Hepatocyte (in vitro differentiated cells): ENCODE measurements at regions not wholly inside any gene's neighbourhood (a gene's known extent, or its start where the extent isn't known, plus 50 kb on each side); places are given as distances from the start of the nearest gene placed in this dataset.

ENCODE experiments used
- DNase-seq: peaks from one replicate; pipeline ENCODE4 v3.0.0-alpha.2; 2016; ENCODE audit warnings: low spot score
- H2AFZ ChIP-seq: fragments of 200-600 bp; sonication (generic); 2 replicates; pipeline ENCODE4 v1.6.0; 2016; ENCODE audit warnings: antibody characterized with exemption, mild to moderate bottlenecking
- H3K27ac ChIP-seq: fragments of 200-600 bp; sonication (generic); 2 replicates; pipeline ENCODE4 v1.5.1; 2016; ENCODE audit warnings: mild to moderate bottlenecking
- H3K27me3 ChIP-seq: fragments of 200-600 bp; sonication (generic); 2 replicates; pipeline ENCODE4 v1.6.1; 2016
- H3K36me3 ChIP-seq: fragments of 200-600 bp; sonication (generic); replicated peaks from 2 replicates; pipeline ENCODE4 v1.5.1; 2016; ENCODE audit warnings: low read depth; ENCODE audit not compliant: insufficient read depth
- H3K4me1 ChIP-seq: fragments of 200-600 bp; sonication (generic); 2 replicates; pipeline ENCODE4 v1.5.1; 2016; ENCODE audit warnings: mild to moderate bottlenecking, moderate library complexity; ENCODE audit not compliant: insufficient read depth
- H3K4me2 ChIP-seq: fragments of 200-600 bp; sonication (generic); 2 replicates; pipeline ENCODE4 v1.6.0; 2016
- H3K4me3 ChIP-seq: fragments of 200-600 bp; sonication (generic); 2 replicates; pipeline ENCODE4 v1.5.1; 2016; ENCODE audit warnings: mild to moderate bottlenecking
- H3K79me2 ChIP-seq: fragments of 200-600 bp; sonication (generic); 2 replicates; pipeline ENCODE4 v1.6.0; 2017; ENCODE audit warnings: mild to moderate bottlenecking
- H3K9me2 ChIP-seq: fragments of 200-600 bp; sonication (generic); replicated peaks from 2 replicates; pipeline ENCODE4 v1.6.0; 2017; ENCODE audit warnings: mild to moderate bottlenecking; ENCODE audit not compliant: insufficient read depth
- H3K9me3 ChIP-seq: fragments of 200-600 bp; sonication (generic); 2 replicates; pipeline ENCODE4 v1.5.1; 2016; ENCODE audit warnings: low read depth, mild to moderate bottlenecking
- H4K20me1 ChIP-seq: fragments of 200-600 bp; sonication (generic); 2 replicates; pipeline ENCODE4 v1.6.0; 2016; ENCODE audit warnings: mild to moderate bottlenecking; ENCODE audit not compliant: insufficient read depth, poor library complexity, severe bottlenecking
- CTCF ChIP-seq: fragments of 200-600 bp; sonication (generic); IDR thresholded peaks from 2 replicates; pipeline ENCODE4 v1.5.1; 2016; ENCODE audit warnings: antibody characterized with exemption, mild to moderate bottlenecking; ENCODE audit not compliant: poor library complexity
- EZH2 ChIP-seq: fragments of 200-600 bp; sonication (generic); IDR thresholded peaks from 2 replicates; pipeline ENCODE4 v1.6.1; 2016; ENCODE audit warnings: antibody characterized with exemption, mild to moderate bottlenecking, borderline replicate concordance
- EZH2phosphoT487 ChIP-seq: fragments of 200-600 bp; sonication (generic); IDR thresholded peaks from one replicate; pipeline ENCODE4 v1.6.1; 2018; ENCODE audit warnings: antibody characterized with exemption, mild to moderate bottlenecking, low read depth, moderate library complexity; ENCODE audit not compliant: unreplicated experiment, severe bottlenecking
- WGBS: methylation state at CpG from one replicate; pipeline ENCODE4 v1.1.6; 2016; ENCODE audit warnings: low lambda C conversion rate; ENCODE audit errors: missing lambda C conversion rate; 5-methylcytosine and 5-hydroxymethylcytosine counted together

GRCh38 chr7:130919316-130920103, 185.5 kb upstream of the KLF14 start:
- Histone ChIP-seq H3K9me2 (no peaks in the 10 kb centered on the region), H3K4me2 (no peak overlapping the region), H3K4me1 (peaks cover 54% of the 10 kb centered on the region), H3K9me3 (no peaks in the 10 kb centered on the region), H2AFZ (no peak overlapping the region), H3K79me2 (no peaks in the 10 kb centered on the region), H3K27ac (no peak overlapping the region), H4K20me1 (no peaks in the 10 kb centered on the region), H3K27me3 (no peaks in the 10 kb centered on the region), H3K4me3 (no peak overlapping the region), H3K36me3 (no peaks in the 10 kb centered on the region)
- no peak for DNase-seq
- TF ChIP-seq CTCF: no peak
- TF ChIP-seq EZH2phosphoT487: no peak
- TF ChIP-seq EZH2: no peak
- WGBS: 65% methylated on average over 2 of the region's 2 CpGs

- Histone ChIP-seq H4K20me1 (no peaks in the 10 kb centered on the region), H3K27ac (no peak overlapping the region), H3K27me3 (no peaks in the 10 kb centered on the region), H3K36me3 (no peaks in the 10 kb centered on the region), H3K4me2 (no peak overlapping the region), H3K4me1 (peaks cover 54% of the 10 kb centered on the region), H2AFZ (no peak overlapping the region), H3K9me3 (no peaks in the 10 kb centered on the region), H3K79me2 (no peaks in the 10 kb centered on the region), H3K9me2 (no peaks in the 10 kb centered on the region), H3K4me3 (no peak overlapping the region)
- DNase-seq: no peak
- no peak for TF ChIP-seq CTCF
- TF ChIP-seq EZH2phosphoT487: no peak
- TF ChIP-seq EZH2: no peak
- 58% methylated on average over 3 of the region's 3 CpGs for WGBS
These were observed 186.1 kb upstream of the KLF14 start for GRCh38 chr7:130920122-130920521.

- H2AFZ ChIP-seq: no peak overlapping the region
- no peaks in the 10 kb centered on the region for H4K20me1 ChIP-seq
- no peaks in the 10 kb centered on the region for H3K9me2 ChIP-seq
- H3K27me3 ChIP-seq: no peaks in the 10 kb centered on the region
- H3K9me3 ChIP-seq: no peaks in the 10 kb centered on the region
- no peak overlapping the region for H3K4me3 ChIP-seq
- no peaks in the 10 kb centered on the region for H3K36me3 ChIP-seq
- TF ChIP-seq EZH2: no peak
- no peak for TF ChIP-seq CTCF
- TF ChIP-seq EZH2phosphoT487: no peak
- peaks cover 40% of the 10 kb centered on the region for H3K4me1 ChIP-seq
- peak overlapping the region; percentile 68 for H3K27ac ChIP-seq
- DNase-seq: no peak
- peak overlapping the region; percentile 44 for H3K4me2 ChIP-seq
- WGBS: 73% methylated on average over 23 of the region's 23 CpGs
- H3K79me2 ChIP-seq: no peaks in the 10 kb centered on the region
These were observed 187.6 kb upstream of the KLF14 start for GRCh38 chr7:130921391-130922180.
